GM23248 (cell line): ENCODE measurements at regions not wholly inside any gene's neighbourhood (a gene's known extent, or its start where the extent isn't known, plus 50 kb on each side); places are given as distances from the start of the nearest gene placed in this dataset.
A peak's percentile ranks its signal among the peaks of the same experiment; 100 is the strongest.

ENCODE experiments used
- DNase-seq: peaks from one replicate; pipeline ENCODE4 v3.0.0-alpha.2; 2015
- H2AFZ ChIP-seq: fragments of 200-600 bp; sonication (generic); 2 replicates; pipeline ENCODE4 v1.6.1; 2016; ENCODE audit warnings: antibody characterized with exemption
- H3F3A ChIP-seq: fragments of 200-600 bp; sonication (generic); 2 replicates; pipeline ENCODE4 v1.6.1; 2016; ENCODE audit warnings: mild to moderate bottlenecking, antibody characterized with exemption, mixed run types; ENCODE audit not compliant: insufficient read depth
- H3K27ac ChIP-seq: fragments of 200-600 bp; sonication (generic); 2 replicates; pipeline ENCODE4 v1.5.1; 2016; ENCODE audit warnings: mild to moderate bottlenecking
- H3K27me3 ChIP-seq: fragments of 200-600 bp; sonication (generic); replicated peaks from 2 replicates; pipeline ENCODE4 v1.6.1; 2016; ENCODE audit warnings: mild to moderate bottlenecking; ENCODE audit not compliant: insufficient read depth
- H3K36me3 ChIP-seq: fragments of 200-600 bp; sonication (generic); 2 replicates; pipeline ENCODE4 v1.6.1; 2016; ENCODE audit warnings: low read depth, mild to moderate bottlenecking
- H3K4me1 ChIP-seq: fragments of 200-600 bp; sonication (generic); 2 replicates; pipeline ENCODE4 v1.6.1; 2016; ENCODE audit warnings: mild to moderate bottlenecking; ENCODE audit not compliant: insufficient read depth
- H3K4me2 ChIP-seq: fragments of 200-600 bp; sonication (generic); one replicate; pipeline ENCODE4 v1.6.1; 2016; ENCODE audit warnings: mild to moderate bottlenecking; ENCODE audit not compliant: unreplicated experiment
- H3K4me3 ChIP-seq: fragments of 200-600 bp; sonication (generic); 2 replicates; pipeline ENCODE4 v1.5.1; 2016; ENCODE audit warnings: mild to moderate bottlenecking
- H3K79me2 ChIP-seq: fragments of 200-600 bp; sonication (generic); 2 replicates; pipeline ENCODE4 v1.6.1; 2016; ENCODE audit warnings: mild to moderate bottlenecking; ENCODE audit not compliant: insufficient read depth
- H3K9ac ChIP-seq: fragments of 200-600 bp; sonication (generic); 2 replicates; pipeline ENCODE4 v1.6.1; 2016; ENCODE audit warnings: mild to moderate bottlenecking
- H3K9me2 ChIP-seq: fragments of 200-600 bp; sonication (generic); 2 replicates; pipeline ENCODE4 v1.6.1; 2016; ENCODE audit warnings: mixed run types, mild to moderate bottlenecking, moderate library complexity; ENCODE audit not compliant: insufficient read depth
- H3K9me3 ChIP-seq: fragments of 200-600 bp; sonication (generic); one replicate; pipeline ENCODE4 v1.6.1; 2017; ENCODE audit warnings: low read depth
- H4K20me1 ChIP-seq: fragments of 200-600 bp; sonication (generic); 2 replicates; pipeline ENCODE4 v1.6.0; 2016; ENCODE audit not compliant: insufficient read depth
- EZH2 ChIP-seq: fragments of 200-600 bp; sonication (generic); IDR thresholded peaks from 2 replicates; pipeline ENCODE4 v1.6.1; 2018; ENCODE audit warnings: antibody characterized with exemption, mild to moderate bottlenecking; ENCODE audit not compliant: insufficient read depth, poor library complexity, severe bottlenecking
- EZH2phosphoT487 ChIP-seq: fragments of 200-600 bp; sonication (generic); IDR thresholded peaks from 2 replicates; pipeline ENCODE4 v1.6.1; 2018; ENCODE audit warnings: antibody characterized with exemption, moderate library complexity, mild to moderate bottlenecking, low read depth; ENCODE audit not compliant: insufficient read depth
- WGBS, 2 experiments: methylation state at CpG; one replicate each; pipeline ENCODE4 v1.1.6; 2015 to 2017; ENCODE audit warnings: low lambda C conversion rate in 2 of 2, low coverage in 1 of 2; ENCODE audit errors: missing lambda C conversion rate in 2 of 2; 5-methylcytosine and 5-hydroxymethylcytosine counted together
- in situ Hi-C: fragments of 300-500 bp; cut with MboI; formaldehyde crosslinking; loops from 2 replicates; pipeline ENCODE4 v1.15.0; 2020

DNA sequence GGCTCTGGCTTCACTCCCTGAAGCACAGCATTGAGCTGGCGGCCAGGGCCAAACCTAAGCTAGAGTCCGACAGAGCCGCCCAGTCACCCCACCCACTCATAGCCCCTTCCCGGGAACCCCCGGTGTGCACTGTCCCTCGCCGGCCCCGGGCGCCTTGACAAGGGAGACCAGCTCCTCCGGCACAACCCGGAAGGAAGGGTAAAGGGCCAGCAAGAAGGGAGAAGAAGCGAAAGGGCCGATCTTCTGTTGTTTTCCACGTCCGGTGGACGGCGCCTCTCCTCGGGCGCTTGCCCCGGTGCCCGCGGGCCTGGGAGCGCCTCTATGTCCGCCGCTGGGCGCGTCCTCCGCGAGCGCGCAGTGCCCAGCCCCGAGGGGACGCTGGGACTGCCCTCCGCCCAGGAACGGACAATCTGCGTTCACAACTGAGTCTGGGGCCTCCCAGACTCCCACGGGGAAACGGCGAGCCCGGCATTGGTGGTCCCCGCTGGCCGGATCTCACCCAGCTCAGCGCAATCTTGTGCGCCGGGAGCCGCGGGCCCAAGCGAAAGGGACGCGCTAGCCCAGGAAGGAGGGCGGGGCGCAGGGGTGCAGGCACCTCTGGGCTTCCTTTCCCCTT lies 172.5 kb upstream of the MIR17HG start:
- H3K27ac ChIP-seq = no peak overlapping the region
- H3F3A ChIP-seq = no peaks in the 10 kb centered on the region
- H3K9me2 ChIP-seq = no peaks in the 10 kb centered on the region
- TF ChIP-seq EZH2phosphoT487 (no peak), EZH2 (no peak)
- DNase-seq = no peak
- no peaks in the 10 kb centered on the region for H4K20me1 ChIP-seq
- in situ Hi-C loops = no loop called here
- H3K9me3 ChIP-seq = no peaks in the 10 kb centered on the region
- H2AFZ ChIP-seq = no peak overlapping the region
- no peaks in the 10 kb centered on the region for H3K79me2 ChIP-seq
- no peaks in the 10 kb centered on the region for H3K4me1 ChIP-seq
- no peak overlapping the region for H3K4me3 ChIP-seq
- H3K36me3 ChIP-seq = no peaks in the 10 kb centered on the region
- 49 to 60% methylated on average over 42 to 51 of the region's 52 CpGs for WGBS, 2 experiments
- H3K9ac ChIP-seq = no peak overlapping the region
- no peaks in the 10 kb centered on the region for H3K27me3 ChIP-seq
- no peak overlapping the region for H3K4me2 ChIP-seq

DNA sequence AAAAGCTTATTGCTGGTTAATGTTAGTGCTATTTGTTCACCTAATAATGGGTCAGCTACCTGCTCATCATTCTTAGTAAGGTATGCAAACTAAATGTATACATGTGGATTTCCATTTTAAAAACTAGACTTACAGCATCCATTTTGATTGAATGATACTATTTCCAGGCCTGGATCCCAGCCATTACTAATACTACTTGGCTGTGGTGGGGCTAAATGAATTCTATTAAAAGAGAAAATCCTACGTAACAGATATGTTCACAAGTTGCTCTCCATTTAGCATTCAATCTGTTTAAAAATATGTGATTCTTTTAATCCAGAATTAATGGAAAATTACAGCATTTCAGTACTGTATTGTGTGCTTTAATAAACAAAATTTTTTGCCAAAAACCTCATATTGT lies 169.4 kb upstream of the MIR17HG start:
- Histone ChIP-seq H2AFZ (no peak overlapping the region), H4K20me1 (no peaks in the 10 kb centered on the region), H3K27me3 (no peaks in the 10 kb centered on the region), H3K79me2 (no peaks in the 10 kb centered on the region), H3K9me3 (no peaks in the 10 kb centered on the region), H3K36me3 (no peaks in the 10 kb centered on the region), H3K4me3 (no peak overlapping the region), H3K9ac (no peak overlapping the region), H3K9me2 (no peaks in the 10 kb centered on the region), H3F3A (no peaks in the 10 kb centered on the region), H3K4me1 (no peaks in the 10 kb centered on the region), H3K27ac (no peak overlapping the region), H3K4me2 (no peak overlapping the region)
- in situ Hi-C loops = no loop called here
- 3 to 4% methylated on average over 1 of the region's 1 CpG for WGBS, 2 experiments
- TF ChIP-seq EZH2 = no peak
- no peak for TF ChIP-seq EZH2phosphoT487
- DNase-seq = no peak

DNA sequence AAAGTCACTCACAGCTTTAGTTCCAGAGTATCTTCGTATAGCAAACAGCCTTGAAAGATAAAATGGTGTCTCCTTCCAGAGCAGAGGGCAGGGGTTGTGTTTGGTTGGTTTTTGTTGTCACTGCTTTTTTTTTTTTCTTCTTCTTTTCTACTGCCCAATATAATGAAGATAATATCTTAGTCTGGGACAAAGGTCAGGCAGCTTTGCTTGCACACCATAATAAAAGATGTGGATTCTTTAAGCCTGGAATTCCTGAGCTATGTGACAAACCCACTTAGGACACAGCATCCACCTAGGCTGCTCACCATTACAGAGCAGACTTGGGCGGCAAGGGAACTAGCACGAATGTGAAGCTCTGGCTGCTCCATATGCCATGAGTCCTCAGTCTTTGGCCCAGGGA lies 165.6 kb upstream of the MIR17HG start:
- no peak for DNase-seq
- H3K27ac ChIP-seq = no peak overlapping the region
- TF ChIP-seq EZH2 (no peak), EZH2phosphoT487 (no peak)
- no peak overlapping the region for H3K4me3 ChIP-seq
- no peaks in the 10 kb centered on the region for H3K4me1 ChIP-seq
- in situ Hi-C loops = no loop called here
- H3K9me3 ChIP-seq = no peaks in the 10 kb centered on the region
- no peaks in the 10 kb centered on the region for H3K79me2 ChIP-seq
- H3K27me3 ChIP-seq = no peaks in the 10 kb centered on the region
- H4K20me1 ChIP-seq = no peaks in the 10 kb centered on the region
- H2AFZ ChIP-seq = no peak overlapping the region
- no peak overlapping the region for H3K4me2 ChIP-seq
- no peak overlapping the region for H3K9ac ChIP-seq
- H3K36me3 ChIP-seq = no peaks in the 10 kb centered on the region
- H3K9me2 ChIP-seq = no peaks in the 10 kb centered on the region
- H3F3A ChIP-seq = no peaks in the 10 kb centered on the region
- 39 to 55% methylated on average over 3 of the region's 3 CpGs for WGBS, 2 experiments

DNA sequence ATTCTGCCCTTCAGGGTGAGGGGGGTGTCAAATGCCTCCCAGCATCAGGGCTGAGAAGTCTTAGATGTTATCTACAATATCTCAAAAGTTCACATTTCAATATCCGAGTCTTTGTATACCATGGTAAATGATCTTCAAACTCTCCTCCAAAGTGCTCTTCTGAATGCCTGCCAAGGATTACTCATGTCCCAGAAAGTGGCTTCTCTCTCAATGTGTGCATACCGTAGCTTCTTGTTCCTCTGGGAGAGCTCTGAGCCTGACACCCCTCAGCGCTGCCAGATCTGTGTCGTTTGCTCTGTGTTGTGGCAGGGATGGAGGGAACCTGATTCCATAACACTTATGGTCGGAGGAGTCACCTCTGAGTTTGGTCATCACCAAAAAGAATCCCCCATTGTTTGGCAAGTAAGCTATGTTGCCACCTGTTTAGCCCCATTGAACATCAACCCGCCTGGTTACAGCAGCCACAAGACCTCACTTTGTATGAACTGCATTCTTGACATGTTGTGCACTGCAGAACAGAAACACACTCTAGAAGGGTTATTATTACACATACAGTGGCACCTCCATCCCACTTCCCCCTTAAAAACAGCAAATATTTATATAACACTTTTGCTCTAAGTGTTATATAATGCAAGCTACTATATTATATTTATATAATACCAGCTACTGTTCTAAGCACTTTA lies 163.1 kb upstream of the MIR17HG start:
- Histone ChIP-seq H2AFZ (no peak overlapping the region), H3K4me3 (no peak overlapping the region), H3K4me2 (no peak overlapping the region), H3K27me3 (no peaks in the 10 kb centered on the region), H3K79me2 (no peaks in the 10 kb centered on the region), H3F3A (no peaks in the 10 kb centered on the region), H3K27ac (no peak overlapping the region), H3K9me3 (no peaks in the 10 kb centered on the region), H3K4me1 (no peaks in the 10 kb centered on the region), H3K9ac (no peak overlapping the region), H4K20me1 (no peaks in the 10 kb centered on the region), H3K36me3 (no peaks in the 10 kb centered on the region), H3K9me2 (no peaks in the 10 kb centered on the region)
- in situ Hi-C loops = no loop called here
- peak; percentile 2 for DNase-seq
- TF ChIP-seq EZH2 (no peak), EZH2phosphoT487 (no peak)
- 18 to 19% methylated on average over 6 of the region's 6 CpGs for WGBS, 2 experiments
